ENCODE measurements at regions not wholly inside any gene's neighbourhood (a gene's known extent, or its start where the extent isn't known, plus 50 kb on each side); places are given as distances from the start of the nearest gene placed in this dataset.

GRCh38 chr19:16022251-16022650 is 54.0 kb upstream of the TPM4 start:
- no peak for FAIRE-seq

GRCh38 chr19:16022681-16023080 is 53.6 kb upstream of the TPM4 start:
- FAIRE-seq: no peak

More at GRCh38 chr19:16022251-16022650, 54.0 kb upstream of the TPM4 start:
- DNase-seq (ENCODE audit: low spot score): no peak

GRCh38 chr19:16023146-16023915 is 53.0 kb upstream of the TPM4 start:
- DNase-seq (ENCODE audit: low spot score) (no peak), FAIRE-seq (no peak)

More at GRCh38 chr19:16022681-16023080, 53.6 kb upstream of the TPM4 start:
- DNase-seq (ENCODE audit: low spot score): no peak

DNA sequence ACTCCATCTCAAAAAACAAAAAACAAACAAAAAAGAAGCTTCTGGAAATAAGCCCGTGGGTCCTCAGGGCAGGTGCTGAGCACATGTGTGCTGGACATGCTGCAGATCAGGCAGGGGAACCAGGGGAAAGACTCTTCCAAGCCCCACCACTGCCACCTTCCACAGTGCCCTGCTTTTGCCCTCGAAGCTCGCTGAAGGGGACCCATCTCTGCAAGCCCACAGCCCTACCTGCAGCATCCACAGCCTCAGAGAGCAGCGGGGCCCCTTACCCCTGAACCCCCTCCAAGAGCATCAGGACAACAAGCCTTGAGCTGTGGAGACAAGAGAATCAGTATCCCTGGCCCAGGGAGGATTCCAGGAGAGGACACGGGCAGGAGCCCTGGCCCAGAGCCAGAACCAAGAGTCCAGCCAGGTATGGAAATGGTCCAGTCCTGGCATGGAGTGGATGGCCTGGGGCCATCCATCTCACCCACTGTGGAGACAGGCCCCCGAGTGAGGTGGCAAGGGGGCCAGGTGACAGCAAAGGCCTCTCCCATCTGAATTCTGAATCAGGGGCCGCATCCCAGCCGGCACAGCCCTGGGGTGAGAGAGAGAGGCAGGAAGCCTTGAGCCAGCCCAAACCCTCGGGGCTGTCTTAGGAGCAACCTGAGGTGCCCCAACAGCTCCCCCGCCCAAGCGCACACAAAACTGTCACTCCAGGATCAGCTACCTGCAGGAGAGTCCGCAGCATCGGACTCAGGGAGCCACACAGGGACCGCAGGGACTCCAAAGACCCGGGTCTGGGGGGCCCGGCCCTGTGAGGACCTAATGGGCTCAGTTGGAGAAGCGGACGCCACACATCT is 51.8 kb upstream of the TPM4 start:
- DNase-seq (ENCODE audit: low spot score) (no peak), FAIRE-seq (no peak)

- DNase-seq (ENCODE audit: low spot score) (peak; percentile 40), FAIRE-seq (no peak)
Measured at GRCh38 chr19:16025108-16026101, 50.9 kb upstream of the TPM4 start.

- FAIRE-seq: no peak
- DNase-seq (ENCODE audit: low spot score): no peak
Measured at GRCh38 chr19:16026131-16026530, 50.2 kb upstream of the TPM4 start.

Data from urothelium cell line (cell line).